ENCODE measurements at regions not wholly inside any gene's neighbourhood (a gene's known extent, or its start where the extent isn't known, plus 50 kb on each side); places are given as distances from the start of the nearest gene placed in this dataset.

- Histone ChIP-seq H3K4me3 (replicated peaks; ENCODE audit: insufficient read depth, low read length) (no peak overlapping the region), H3K27me3 (ENCODE audit: insufficient read depth, poor library complexity, severe bottlenecking) (no peaks in the 10 kb centered on the region), H3K27ac (replicated peaks) (no peak overlapping the region)
- TF ChIP-seq POLR2AphosphoS5 (IDR thresholded peaks at IDR 0.05; ENCODE audit: low read depth) (no peak), REST (IDR thresholded peaks at IDR 0.05; ENCODE audit: insufficient replicate concordance, low read depth) (no peak), GABPA (IDR thresholded peaks at IDR 0.05; ENCODE audit: low read depth) (no peak)
- no peak for DNase-seq (ENCODE audit: low read depth in 1 of 2, low spot score in 1 of 2)
These were observed 321.5 kb upstream of the PTBP2 start for GRCh38 chr1:96400089-96400488.

- no peak for DNase-seq (ENCODE audit: low read depth in 1 of 2, low spot score in 1 of 2)
- no peak overlapping the region for H3K27ac ChIP-seq (replicated peaks)
- no peak overlapping the region for H3K4me3 ChIP-seq (replicated peaks; ENCODE audit: insufficient read depth, low read length)
- no peak for TF ChIP-seq POLR2AphosphoS5 (IDR thresholded peaks at IDR 0.05; ENCODE audit: low read depth)
- no peak for TF ChIP-seq CTCF (IDR thresholded peaks at IDR 0.05; ENCODE audit: insufficient read depth, low read length)
- TF ChIP-seq SPI1 (IDR thresholded peaks at IDR 0.05; ENCODE audit: borderline replicate concordance, low read depth), result no peak
- no peak for TF ChIP-seq GABPA (IDR thresholded peaks at IDR 0.05; ENCODE audit: low read depth)
- no peak for TF ChIP-seq REST (IDR thresholded peaks at IDR 0.05; ENCODE audit: insufficient replicate concordance, low read depth)
- no peaks in the 10 kb centered on the region for H3K27me3 ChIP-seq (ENCODE audit: insufficient read depth, poor library complexity, severe bottlenecking)
These were observed 312.5 kb upstream of the PTBP2 start for GRCh38 chr1:96409087-96409486.

DNA sequence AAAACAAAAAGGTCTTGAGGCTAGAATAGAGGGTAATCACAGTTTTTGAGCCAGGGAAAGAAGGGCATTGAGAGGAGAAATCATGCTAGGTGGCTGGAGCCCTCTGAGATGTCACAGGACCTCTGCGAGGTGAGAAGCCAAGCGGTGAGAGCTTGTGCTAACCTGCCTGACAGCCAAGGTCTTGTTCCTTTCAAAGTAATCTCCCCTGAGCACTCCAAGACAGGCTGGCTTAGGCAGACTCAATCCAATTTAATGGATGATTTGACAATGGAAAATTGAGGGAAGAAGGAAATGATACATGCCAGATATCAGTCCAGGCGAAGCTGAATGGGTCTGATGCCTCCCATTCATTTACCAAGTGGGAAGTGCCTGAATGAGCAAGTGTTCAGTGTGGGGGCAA is 311.9 kb upstream of the PTBP2 start:
- no peak for DNase-seq (ENCODE audit: low read depth in 1 of 2, low spot score in 1 of 2)
- Histone ChIP-seq H3K27me3 (ENCODE audit: insufficient read depth, poor library complexity, severe bottlenecking) (no peaks in the 10 kb centered on the region), H3K27ac (replicated peaks) (no peak overlapping the region), H3K4me3 (replicated peaks; ENCODE audit: insufficient read depth, low read length) (no peak overlapping the region)
- TF ChIP-seq GABPA (IDR thresholded peaks at IDR 0.05; ENCODE audit: low read depth), result no peak
- TF ChIP-seq CTCF (IDR thresholded peaks at IDR 0.05; ENCODE audit: insufficient read depth, low read length), result no peak
- TF ChIP-seq SPI1 (IDR thresholded peaks at IDR 0.05; ENCODE audit: borderline replicate concordance, low read depth), result no peak
- TF ChIP-seq REST (IDR thresholded peaks at IDR 0.05; ENCODE audit: insufficient replicate concordance, low read depth), result no peak
- no peak for TF ChIP-seq POLR2AphosphoS5 (IDR thresholded peaks at IDR 0.05; ENCODE audit: low read depth)

DNA sequence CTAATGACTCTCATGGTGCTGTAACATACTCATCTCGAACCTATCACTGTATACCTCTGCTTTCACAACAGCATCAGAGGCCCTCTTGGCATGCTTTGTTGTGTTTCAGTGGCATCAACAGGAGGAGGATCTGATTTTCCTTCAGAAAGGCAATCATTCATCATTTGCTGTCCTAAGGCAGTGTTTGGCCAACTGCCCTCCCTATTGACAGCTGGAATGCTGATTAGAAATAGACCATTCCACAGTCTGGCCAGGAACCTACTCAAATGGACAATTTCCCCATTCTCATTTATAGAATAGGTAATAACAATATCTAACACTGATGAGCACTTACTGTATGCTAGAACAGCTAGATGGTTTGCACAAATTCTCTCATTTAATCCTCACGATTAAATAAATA is 310.6 kb upstream of the PTBP2 start:
- H3K27me3 ChIP-seq (ENCODE audit: insufficient read depth, poor library complexity, severe bottlenecking), result no peaks in the 10 kb centered on the region
- TF ChIP-seq POLR2AphosphoS5 (IDR thresholded peaks at IDR 0.05; ENCODE audit: low read depth) (no peak), REST (IDR thresholded peaks at IDR 0.05; ENCODE audit: insufficient replicate concordance, low read depth) (no peak), GABPA (IDR thresholded peaks at IDR 0.05; ENCODE audit: low read depth) (no peak), CTCF (IDR thresholded peaks at IDR 0.05; ENCODE audit: insufficient read depth, low read length) (no peak), SPI1 (IDR thresholded peaks at IDR 0.05; ENCODE audit: borderline replicate concordance, low read depth) (no peak)
- no peak overlapping the region for H3K4me3 ChIP-seq (replicated peaks; ENCODE audit: insufficient read depth, low read length)
- DNase-seq (ENCODE audit: low read depth in 1 of 2, low spot score in 1 of 2), result no peak
- no peak overlapping the region for H3K27ac ChIP-seq (replicated peaks)
